ENCODE measurements at regions not wholly inside any gene's neighbourhood (a gene's known extent, or its start where the extent isn't known, plus 50 kb on each side); places are given as distances from the start of the nearest gene placed in this dataset.
"Not testable (repeated sequence)": the region's sequence is repeated elsewhere in the genome, so short reads cannot be mapped to it uniquely, and the experiment has no call there.

- no peak for DNase-seq (ENCODE audit: low read depth in 1 of 2, low spot score in 1 of 2)
- in situ Hi-C loops (cut with HindIII; ENCODE audit: low pct_unique_long_range_greater_than_20kb, low sequenced_read_pairs) = no loop called here
- TF ChIP-seq JUND (IDR thresholded peaks at IDR 0.05; ENCODE audit: low read depth) = no peak
These were observed 913.4 kb downstream of the TLE1 start for GRCh38 chr9:80775971-80776370.

- no peak for DNase-seq (ENCODE audit: low read depth in 1 of 2, low spot score in 1 of 2)
- TF ChIP-seq JUND (IDR thresholded peaks at IDR 0.05; ENCODE audit: low read depth) = no peak
- in situ Hi-C loops (cut with HindIII; ENCODE audit: low pct_unique_long_range_greater_than_20kb, low sequenced_read_pairs) = no loop called here
These were observed 913.8 kb downstream of the TLE1 start for GRCh38 chr9:80775530-80775929.

- no peak for TF ChIP-seq JUND (IDR thresholded peaks at IDR 0.05; ENCODE audit: low read depth)
- in situ Hi-C loops (cut with HindIII; ENCODE audit: low pct_unique_long_range_greater_than_20kb, low sequenced_read_pairs) = no loop called here
- no peak for DNase-seq (ENCODE audit: low read depth in 1 of 2, low spot score in 1 of 2)
These were observed 917.6 kb downstream of the TLE1 start for GRCh38 chr9:80771555-80772347.

- no peak for DNase-seq (ENCODE audit: low read depth in 1 of 2, low spot score in 1 of 2)
- in situ Hi-C loops (cut with HindIII; ENCODE audit: low pct_unique_long_range_greater_than_20kb, low sequenced_read_pairs) = no loop called here
- no peak for TF ChIP-seq JUND (IDR thresholded peaks at IDR 0.05; ENCODE audit: low read depth)
These were observed 925.8 kb downstream of the TLE1 start for GRCh38 chr9:80763536-80763935.

GRCh38 chr9:80755586-80755985, 933.8 kb downstream of the TLE1 start:
- in situ Hi-C loops (cut with HindIII; ENCODE audit: low pct_unique_long_range_greater_than_20kb, low sequenced_read_pairs) = no loop called here
- DNase-seq (ENCODE audit: low read depth in 1 of 2, low spot score in 1 of 2) = no peak
- TF ChIP-seq JUND (IDR thresholded peaks at IDR 0.05; ENCODE audit: low read depth) = no peak

DNA sequence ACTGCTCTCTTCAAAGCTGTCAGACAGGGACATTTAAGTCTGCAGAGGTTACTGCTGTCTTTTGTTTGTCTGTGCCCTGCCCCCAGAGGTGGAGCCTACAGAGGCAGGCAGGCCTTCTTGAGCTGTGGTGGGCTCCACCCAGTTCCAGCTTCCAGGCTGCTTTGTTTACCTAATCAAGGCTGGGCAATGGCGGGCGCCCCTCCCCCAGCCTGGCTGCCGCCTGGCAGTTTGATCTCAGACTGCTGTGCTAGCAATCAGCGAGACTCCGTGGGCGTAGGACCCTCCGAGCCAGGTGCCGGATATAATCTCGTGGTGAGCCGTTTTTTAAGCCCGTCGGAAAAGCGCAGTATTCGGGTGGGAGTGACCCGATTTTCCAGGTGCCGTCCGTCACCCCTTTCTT, 942.3 kb downstream of the TLE1 start:
- in situ Hi-C loops (cut with HindIII; ENCODE audit: low pct_unique_long_range_greater_than_20kb, low sequenced_read_pairs); DNase-seq (ENCODE audit: low read depth in 1 of 2, low spot score in 1 of 2): not testable (repeated sequence)

DNA sequence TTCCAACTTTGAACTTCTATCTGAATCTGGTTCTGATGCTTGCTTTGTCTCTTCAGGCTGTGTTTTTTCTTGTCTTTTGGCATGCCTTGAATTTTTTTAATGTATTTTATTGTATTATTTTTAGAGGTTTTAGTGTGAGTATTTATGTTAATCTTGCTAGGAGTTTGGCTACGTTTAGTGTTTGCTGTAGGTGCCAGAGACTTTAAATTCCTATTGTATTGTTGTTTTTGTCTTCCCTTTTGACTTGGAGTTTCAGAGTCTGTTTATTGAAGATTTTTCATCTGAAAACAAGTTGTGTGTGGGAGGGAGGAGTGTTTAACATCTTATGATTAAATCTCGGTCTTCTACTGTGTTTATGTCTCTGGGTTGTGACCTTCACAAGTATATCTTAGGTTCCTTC, 956.8 kb downstream of the TLE1 start:
- in situ Hi-C loops (cut with HindIII; ENCODE audit: low pct_unique_long_range_greater_than_20kb, low sequenced_read_pairs) = no loop called here
- no peak for DNase-seq (ENCODE audit: low read depth in 1 of 2, low spot score in 1 of 2)
- TF ChIP-seq JUND (IDR thresholded peaks at IDR 0.05; ENCODE audit: low read depth) = no peak

GRCh38 chr9:80720579-80720978, 968.8 kb downstream of the TLE1 start:
- DNase-seq (ENCODE audit: low read depth in 1 of 2, low spot score in 1 of 2) = no peak
- no peak for TF ChIP-seq JUND (IDR thresholded peaks at IDR 0.05; ENCODE audit: low read depth)
- in situ Hi-C loops (cut with HindIII; ENCODE audit: low pct_unique_long_range_greater_than_20kb, low sequenced_read_pairs) = no loop called here

DNA sequence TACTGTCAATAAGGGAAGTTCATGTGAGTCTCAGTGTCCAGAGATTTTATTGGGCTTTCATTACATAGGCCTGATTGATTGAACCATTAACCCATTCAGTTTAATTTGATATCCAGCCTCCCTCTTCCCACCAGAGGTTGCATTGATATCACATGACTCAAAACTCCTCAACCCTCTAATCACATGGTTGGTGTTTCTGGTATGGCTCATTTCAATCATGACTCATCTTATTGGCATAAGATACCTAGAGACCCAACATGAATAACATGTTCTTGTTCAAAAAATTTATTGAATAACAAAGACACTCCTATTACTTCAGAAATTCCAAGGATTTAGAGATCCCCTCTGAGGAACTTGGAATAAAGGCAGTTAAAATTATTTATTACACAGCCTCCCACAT, 982.2 kb downstream of the TLE1 start:
- no peak for DNase-seq (ENCODE audit: low read depth in 1 of 2, low spot score in 1 of 2)
- TF ChIP-seq JUND (IDR thresholded peaks at IDR 0.05; ENCODE audit: low read depth) = no peak
- in situ Hi-C loops (cut with HindIII; ENCODE audit: low pct_unique_long_range_greater_than_20kb, low sequenced_read_pairs) = no loop called here

DNA sequence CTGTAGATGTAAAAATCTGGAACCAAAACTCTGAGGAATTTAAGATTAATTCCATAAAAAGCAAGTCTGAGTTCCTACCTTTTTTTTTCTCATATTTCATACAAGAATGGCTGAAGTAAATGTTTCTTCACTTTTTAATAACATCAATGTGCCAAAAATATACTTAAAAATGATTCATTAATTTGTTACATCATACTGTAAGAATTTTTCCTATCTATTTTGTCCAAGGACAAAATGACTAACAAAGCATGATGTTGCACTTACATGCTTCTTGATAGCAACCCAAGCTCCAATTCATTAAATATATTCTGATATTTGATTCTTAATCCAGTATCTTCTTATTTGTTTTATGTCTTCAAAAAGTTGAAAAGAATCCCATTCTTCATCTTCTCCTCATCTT, 988.3 kb downstream of the TLE1 start:
- in situ Hi-C loops (cut with HindIII; ENCODE audit: low pct_unique_long_range_greater_than_20kb, low sequenced_read_pairs) = no loop called here
- no peak for TF ChIP-seq JUND (IDR thresholded peaks at IDR 0.05; ENCODE audit: low read depth)
- no peak for DNase-seq (ENCODE audit: low read depth in 1 of 2, low spot score in 1 of 2)

DNA sequence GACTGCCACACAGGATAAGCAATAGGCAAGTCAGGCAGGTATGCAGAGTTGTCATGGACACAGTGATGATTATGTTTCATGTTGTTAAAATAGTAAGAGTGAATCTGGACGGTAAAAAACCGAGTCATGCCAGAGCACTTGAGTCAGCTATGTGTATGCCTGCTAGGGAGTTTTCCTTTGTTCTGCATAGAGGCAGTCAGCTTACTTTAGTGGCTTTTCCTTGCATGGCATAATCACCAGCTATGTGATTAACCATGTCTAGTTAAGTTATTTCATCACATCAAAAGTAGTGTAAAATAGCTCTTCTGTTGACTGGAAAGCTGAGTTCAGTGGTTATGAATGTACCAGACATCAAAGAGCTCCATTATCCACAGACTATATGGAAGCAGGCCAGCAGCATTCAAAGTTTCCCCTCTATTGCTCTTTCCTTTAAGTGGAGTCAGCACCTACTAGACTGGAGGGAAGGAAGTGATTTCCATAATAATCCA, 989.8 kb downstream of the TLE1 start:
- in situ Hi-C loops (cut with HindIII; ENCODE audit: low pct_unique_long_range_greater_than_20kb, low sequenced_read_pairs) = no loop called here
- TF ChIP-seq JUND (IDR thresholded peaks at IDR 0.05; ENCODE audit: low read depth) = no peak
- DNase-seq (ENCODE audit: low read depth in 1 of 2, low spot score in 1 of 2) = no peak

GRCh38 chr9:80698725-80699410, 990.5 kb downstream of the TLE1 start:
- TF ChIP-seq JUND (IDR thresholded peaks at IDR 0.05; ENCODE audit: low read depth) = no peak
- in situ Hi-C loops (cut with HindIII; ENCODE audit: low pct_unique_long_range_greater_than_20kb, low sequenced_read_pairs) = no loop called here
- DNase-seq (ENCODE audit: low read depth in 1 of 2, low spot score in 1 of 2) = no peak

GRCh38 chr9:80692751-80693150, 996.6 kb downstream of the TLE1 start:
- in situ Hi-C loops (cut with HindIII; ENCODE audit: low pct_unique_long_range_greater_than_20kb, low sequenced_read_pairs) = no loop called here
- DNase-seq (ENCODE audit: low read depth in 1 of 2, low spot score in 1 of 2) = no peak
- no peak for TF ChIP-seq JUND (IDR thresholded peaks at IDR 0.05; ENCODE audit: low read depth)
